ENCODE measurements at regions not wholly inside any gene's neighbourhood (a gene's known extent, or its start where the extent isn't known, plus 50 kb on each side); places are given as distances from the start of the nearest gene placed in this dataset.

- no peak for TF ChIP-seq CTCF (IDR thresholded peaks at IDR 0.05)
- Histone ChIP-seq H3K4me3 (no peak overlapping the region), H3K27ac (no peak overlapping the region)
- no peak for DNase-seq (ENCODE audit: low spot score)
Observed at GRCh38 chr6:16950302-16950701, 151.5 kb upstream of the STMND1 start.

GRCh38 chr6:16949716-16950115 is 152.1 kb upstream of the STMND1 start:
- Histone ChIP-seq H3K4me3 (no peak overlapping the region), H3K27ac (no peak overlapping the region)
- no peak for TF ChIP-seq CTCF (IDR thresholded peaks at IDR 0.05)
- DNase-seq (ENCODE audit: low spot score) = no peak

- H3K27ac ChIP-seq = no peak overlapping the region
- no peak overlapping the region for H3K4me3 ChIP-seq
- no peak for DNase-seq (ENCODE audit: low spot score)
- TF ChIP-seq CTCF (IDR thresholded peaks at IDR 0.05) = no peak
Observed at GRCh38 chr6:16948396-16948795, 153.5 kb upstream of the STMND1 start.

GRCh38 chr6:16947375-16948015 is 154.4 kb upstream of the STMND1 start:
- TF ChIP-seq CTCF (IDR thresholded peaks at IDR 0.05) = no peak
- no peak for DNase-seq (ENCODE audit: low spot score)
- Histone ChIP-seq H3K4me3 (no peak overlapping the region), H3K27ac (no peak overlapping the region)

GRCh38 chr6:16944596-16944995 is 157.3 kb upstream of the STMND1 start:
- Histone ChIP-seq H3K27ac (no peak overlapping the region), H3K4me3 (no peak overlapping the region)
- no peak for DNase-seq (ENCODE audit: low spot score)
- no peak for TF ChIP-seq CTCF (IDR thresholded peaks at IDR 0.05)

- H3K4me3 ChIP-seq = no peak overlapping the region
- TF ChIP-seq CTCF (IDR thresholded peaks at IDR 0.05) = no peak
- DNase-seq (ENCODE audit: low spot score) = no peak
- no peak overlapping the region for H3K27ac ChIP-seq
Observed at GRCh38 chr6:16939839-16940238, 162.0 kb upstream of the STMND1 start.

- H3K4me3 ChIP-seq = no peak overlapping the region
- DNase-seq (ENCODE audit: low spot score) = no peak
- TF ChIP-seq CTCF (IDR thresholded peaks at IDR 0.05) = no peak
- H3K27ac ChIP-seq = no peak overlapping the region
Observed at GRCh38 chr6:16939351-16939750, 162.5 kb upstream of the STMND1 start.
